HG03025 (cell line): ENCODE measurements at regions not wholly inside any gene's neighbourhood (a gene's known extent, or its start where the extent isn't known, plus 50 kb on each side); places are given as distances from the start of the nearest gene placed in this dataset.
"Not testable (repeated sequence)": the region's sequence is repeated elsewhere in the genome, so short reads cannot be mapped to it uniquely, and the experiment has no call there.

Experiments used
- ATAC-seq: cut with Tn5 transposase; IDR thresholded peaks from one replicate; pipeline ENCODE4 v1.9.1; 2021; ENCODE audit warnings: mild to moderate bottlenecking, moderate library complexity; ENCODE audit not compliant: unreplicated experiment, low FRiP score

GRCh38 chr10:2592360-2593160, 474.8 kb upstream of the PFKP start:
- ATAC-seq = no peak

GRCh38 chr10:2589196-2589595, 478.2 kb upstream of the PFKP start:
- ATAC-seq = no peak

GRCh38 chr10:2584385-2584784, 483.0 kb upstream of the PFKP start:
- ATAC-seq = no peak

- ATAC-seq = no peak
Observed at GRCh38 chr10:2576892-2577291, 490.5 kb upstream of the PFKP start.

- no peak for ATAC-seq
Observed at GRCh38 chr10:2575460-2575859, 491.9 kb upstream of the PFKP start.

- ATAC-seq = no peak
Observed at GRCh38 chr10:2572611-2573010, 494.7 kb upstream of the PFKP start.

GRCh38 chr10:2556883-2557282, 510.5 kb upstream of the PFKP start:
- ATAC-seq = no peak

GRCh38 chr10:2548071-2548470, 519.3 kb upstream of the PFKP start:
- ATAC-seq = no peak

GRCh38 chr10:2547606-2548005, 519.7 kb upstream of the PFKP start:
- no peak for ATAC-seq

GRCh38 chr10:2546894-2547293, 520.5 kb upstream of the PFKP start:
- not testable (repeated sequence) for ATAC-seq

GRCh38 chr10:2543974-2544373, 523.4 kb upstream of the PFKP start:
- no peak for ATAC-seq

GRCh38 chr10:2543142-2543886, 524.0 kb upstream of the PFKP start:
- no peak for ATAC-seq

GRCh38 chr10:2541176-2541575, 526.2 kb upstream of the PFKP start:
- ATAC-seq = no peak

- ATAC-seq = no peak
Observed at GRCh38 chr10:2529945-2530344, 537.4 kb upstream of the PFKP start.

- ATAC-seq = no peak
Observed at GRCh38 chr10:2525781-2526180, 541.6 kb upstream of the PFKP start.

GRCh38 chr10:2519139-2519538, 548.2 kb upstream of the PFKP start:
- ATAC-seq = no peak

GRCh38 chr10:2509081-2509531, 558.2 kb upstream of the PFKP start:
- no peak for ATAC-seq

- not testable (repeated sequence) for ATAC-seq
Observed at GRCh38 chr10:2501366-2501940, 565.9 kb upstream of the PFKP start.

GRCh38 chr10:2494399-2494798, 572.9 kb upstream of the PFKP start:
- ATAC-seq = no peak

GRCh38 chr10:2488446-2489005, 578.8 kb upstream of the PFKP start:
- no peak for ATAC-seq

GRCh38 chr10:2487921-2488320, 579.4 kb upstream of the PFKP start:
- ATAC-seq = no peak
